Esophagus squamous epithelium (tissue), 4 donors: ENCODE measurements at regions not wholly inside any gene's neighbourhood (a gene's known extent, or its start where the extent isn't known, plus 50 kb on each side); places are given as distances from the start of the nearest gene placed in this dataset.
"Not testable (repeated sequence)": the region's sequence is repeated elsewhere in the genome, so short reads cannot be mapped to it uniquely, and the experiment has no call there.

Experiments
- CTCF ChIP-seq, 6 experiments: fragments of 450-650 bp in 4 of 6; fragments of 200-600 bp in 2 of 6; sonication (generic) in 2 of 6; IDR thresholded peaks; one replicate each; pipeline ENCODE4 v1.5.1; 2016 to 2019; ENCODE audit warnings: antibody characterized with exemption in 6 of 6, mild to moderate bottlenecking in 4 of 6, moderate library complexity in 4 of 6
- POLR2A ChIP-seq, 4 donors: fragments of 450-650 bp; IDR thresholded peaks; one replicate each; pipeline ENCODE4 v1.6.1; 2017; ENCODE audit warnings: antibody characterized with exemption in 4 of 4, mild to moderate bottlenecking in 4 of 4, moderate library complexity in 3 of 4

GRCh38 chr3:197360095-197360494 is 61.7 kb upstream of the DLG1 start:
- TF ChIP-seq POLR2A, CTCF (IDR thresholded peaks at IDR 0.05): not testable (repeated sequence)
